SK-N-SH treated with all-trans-retinoic acid at 6 μM for 48 hours (cell line): ENCODE measurements at regions not wholly inside any gene's neighbourhood (a gene's known extent, or its start where the extent isn't known, plus 50 kb on each side); places are given as distances from the start of the nearest gene placed in this dataset.

Source experiments
- ATAC-seq: fragments of 200-7000 bp; cut with Tn5 transposase; 3 replicates; pipeline ENCODE4 v1.9.1; 2020; ENCODE audit warnings: mild to moderate bottlenecking, moderate library complexity
- ARNTL ChIP-seq: fragments of 450-650 bp; formaldehyde crosslinking; IDR thresholded peaks from 2 replicates; pipeline ENCODE4 v1.5.0; 2020; ENCODE audit warnings: low read depth, mild to moderate bottlenecking, moderate library complexity, borderline replicate concordance
- BACH2 ChIP-seq: fragments of 250-450 bp; sonication (Bioruptor Pico); IDR thresholded peaks from 2 replicates; pipeline ENCODE4 v1.9.0; 2021; ENCODE audit warnings: mild to moderate bottlenecking, borderline replicate concordance
- CREB5 ChIP-seq: fragments of 250-450 bp; sonication (Bioruptor Pico); IDR thresholded peaks from 2 replicates; pipeline ENCODE4 v1.5.1; 2020; ENCODE audit warnings: low read depth, mild to moderate bottlenecking, moderate library complexity
- CSDC2 ChIP-seq: fragments of 250-450 bp; sonication (Bioruptor Pico); IDR thresholded peaks from 2 replicates; pipeline ENCODE4 v1.5.0; 2020; ENCODE audit warnings: mild to moderate bottlenecking, moderate library complexity
- CSRNP3 ChIP-seq: fragments of 250-450 bp; sonication (Bioruptor Pico); IDR thresholded peaks from 2 replicates; pipeline ENCODE4 v1.5.1; 2021; ENCODE audit warnings: mild to moderate bottlenecking, moderate library complexity
- ESRRG ChIP-seq: fragments of 250-450 bp; sonication (Bioruptor Pico); IDR thresholded peaks from 2 replicates; pipeline ENCODE4 v1.6.1; 2021; ENCODE audit warnings: mild to moderate bottlenecking
- GLIS3 ChIP-seq: fragments of 250-450 bp; sonication (Bioruptor Pico); IDR thresholded peaks from 2 replicates; pipeline ENCODE4 v1.5.0; 2020; ENCODE audit warnings: mild to moderate bottlenecking, moderate library complexity
- ISL1 ChIP-seq: fragments of 250-450 bp; sonication (Bioruptor Pico); IDR thresholded peaks from 2 replicates; pipeline ENCODE4 v2.1.2; 2022; ENCODE audit warnings: mild to moderate bottlenecking, moderate library complexity
- OSR1 ChIP-seq: fragments of 250-450 bp; sonication (Bioruptor Pico); IDR thresholded peaks from 2 replicates; pipeline ENCODE4 v1.8.0; 2022; ENCODE audit warnings: moderate library complexity, mild to moderate bottlenecking, inconsistent platforms
- PATZ1 ChIP-seq: fragments of 250-450 bp; sonication (Bioruptor Pico); IDR thresholded peaks from 2 replicates; pipeline ENCODE4 v1.8.0; 2020; ENCODE audit warnings: mild to moderate bottlenecking, moderate library complexity, borderline replicate concordance
- PPARA ChIP-seq: fragments of 250-450 bp; sonication (Bioruptor Pico); IDR thresholded peaks from 2 replicates; pipeline ENCODE4 v1.5.0; 2020; ENCODE audit warnings: mild to moderate bottlenecking, borderline replicate concordance
- RARB ChIP-seq: fragments of 250-450 bp; sonication (Bioruptor Pico); IDR thresholded peaks from 2 replicates; pipeline ENCODE4 v1.8.0; 2021; ENCODE audit warnings: mild to moderate bottlenecking, moderate library complexity
- SNAI2 ChIP-seq: fragments of 250-450 bp; sonication (Bioruptor Pico); IDR thresholded peaks from 2 replicates; pipeline ENCODE4 v1.5.0; 2020; ENCODE audit warnings: mild to moderate bottlenecking, moderate library complexity
- TOX ChIP-seq: fragments of 250-450 bp; sonication (Bioruptor Pico); IDR thresholded peaks from 2 replicates; pipeline ENCODE4 v1.8.0; 2021; ENCODE audit warnings: mild to moderate bottlenecking, moderate library complexity, borderline replicate concordance
- TSHZ2 ChIP-seq: fragments of 250-450 bp; sonication (Bioruptor Pico); IDR thresholded peaks from 2 replicates; pipeline ENCODE4 v1.5.0; 2020; ENCODE audit warnings: mild to moderate bottlenecking, moderate library complexity
- ZC3H10 ChIP-seq: fragments of 250-450 bp; sonication (Bioruptor Pico); IDR thresholded peaks from 2 replicates; pipeline ENCODE4 v1.5.1; 2021; ENCODE audit warnings: mild to moderate bottlenecking, moderate library complexity
- ZFP3 ChIP-seq: fragments of 250-450 bp; sonication (Bioruptor Pico); IDR thresholded peaks from 2 replicates; pipeline ENCODE4 v1.5.0; 2020; ENCODE audit warnings: mild to moderate bottlenecking, moderate library complexity
- ZFP30 ChIP-seq: fragments of 450-650 bp; formaldehyde crosslinking; IDR thresholded peaks from 2 replicates; pipeline ENCODE4 v1.5.0; 2022; ENCODE audit warnings: mild to moderate bottlenecking, moderate library complexity
- ZNF565 ChIP-seq: fragments of 450-650 bp; formaldehyde crosslinking; conservative IDR thresholded peaks from 2 replicates; pipeline ENCODE4 v1.5.0; 2020; ENCODE audit warnings: low read depth, mild to moderate bottlenecking, moderate library complexity
- ZNF70 ChIP-seq: fragments of 450-650 bp; formaldehyde crosslinking; IDR thresholded peaks from 2 replicates; pipeline ENCODE4 v1.5.0; 2020; ENCODE audit warnings: mild to moderate bottlenecking, moderate library complexity
- ZNF8 ChIP-seq: fragments of 450-650 bp; formaldehyde crosslinking; IDR thresholded peaks from 2 replicates; pipeline ENCODE4 v1.5.0; 2020; ENCODE audit warnings: mild to moderate bottlenecking, moderate library complexity

GRCh38 chr12:42815068-42815467 lies 225.5 kb upstream of the PRICKLE1 start:
- TF ChIP-seq RARB (CRISPR knock-in tag) (no peak), CREB5 (CRISPR knock-in tag) (no peak), ZFP3 (no peak), GLIS3 (CRISPR knock-in tag) (no peak), ISL1 (no peak), PATZ1 (no peak), OSR1 (no peak), ZNF565 (CRISPR knock-in tag) (no peak), ZFP30 (no peak), ESRRG (no peak), ZC3H10 (no peak)
- no peak for ATAC-seq

- ATAC-seq, result no peak
- TF ChIP-seq SNAI2 (CRISPR knock-in tag), result no peak
- TF ChIP-seq ZNF8 (CRISPR knock-in tag), result no peak
- no peak for TF ChIP-seq ZNF565 (CRISPR knock-in tag)
- no peak for TF ChIP-seq ISL1
- TF ChIP-seq ZNF70 (CRISPR knock-in tag), result no peak
- TF ChIP-seq BACH2 (CRISPR knock-in tag), result no peak
- no peak for TF ChIP-seq OSR1
Measured at GRCh38 chr12:42812871-42813270, 223.3 kb upstream of the PRICKLE1 start.

GRCh38 chr12:42812086-42812485 lies 222.5 kb upstream of the PRICKLE1 start:
- ATAC-seq, result no peak
- TF ChIP-seq TSHZ2 (CRISPR knock-in tag) (no peak), PATZ1 (no peak), ESRRG (no peak), ZNF8 (CRISPR knock-in tag) (no peak), BACH2 (CRISPR knock-in tag) (no peak), ZC3H10 (no peak), ARNTL (CRISPR knock-in tag) (no peak)

- ATAC-seq, result no peak
- TF ChIP-seq ZC3H10 (no peak), ISL1 (peak; percentile 68)
Measured at GRCh38 chr12:42810006-42810405, 220.5 kb upstream of the PRICKLE1 start.

GRCh38 chr12:42809226-42809625 lies 219.7 kb upstream of the PRICKLE1 start:
- no peak for ATAC-seq

GRCh38 chr12:42807766-42808165 lies 218.2 kb upstream of the PRICKLE1 start:
- ATAC-seq, result no peak
- TF ChIP-seq ZNF8 (CRISPR knock-in tag), result no peak
- no peak for TF ChIP-seq OSR1
- TF ChIP-seq ZC3H10, result no peak
- TF ChIP-seq CSDC2 (CRISPR knock-in tag), result no peak
- TF ChIP-seq ZNF565 (CRISPR knock-in tag), result no peak
- no peak for TF ChIP-seq TSHZ2 (CRISPR knock-in tag)
- TF ChIP-seq TOX (CRISPR knock-in tag), result no peak
- no peak for TF ChIP-seq GLIS3 (CRISPR knock-in tag)
- no peak for TF ChIP-seq PPARA (CRISPR knock-in tag)
- no peak for TF ChIP-seq ARNTL (CRISPR knock-in tag)
- no peak for TF ChIP-seq CSRNP3 (CRISPR knock-in tag)
- TF ChIP-seq SNAI2 (CRISPR knock-in tag), result no peak
- no peak for TF ChIP-seq ISL1
- TF ChIP-seq ZFP30, result no peak
- no peak for TF ChIP-seq ZNF70 (CRISPR knock-in tag)

More at GRCh38 chr12:42809226-42809625, 219.7 kb upstream of the PRICKLE1 start:
- TF ChIP-seq ISL1 (peak; percentile 47; the same call in 1 of the 2 replicates), ZNF8 (CRISPR knock-in tag) (no peak)
